B cell (primary cell): ENCODE measurements at regions not wholly inside any gene's neighbourhood (a gene's known extent, or its start where the extent isn't known, plus 50 kb on each side); places are given as distances from the start of the nearest gene placed in this dataset.

Experiments
- CTCF ChIP-seq: fragments of 200-600 bp; IDR thresholded peaks from one replicate; pipeline ENCODE4 v1.8.0; 2022; ENCODE audit warnings: antibody characterized with exemption, mild to moderate bottlenecking
- EZH2 ChIP-seq: IDR thresholded peaks from 2 replicates; pipeline ENCODE4 v1.6.1; 2012; ENCODE audit warnings: borderline replicate concordance, low read depth, mild to moderate bottlenecking, moderate library complexity, low read length; ENCODE audit not compliant: insufficient read depth, poor library complexity, severe bottlenecking

DNA sequence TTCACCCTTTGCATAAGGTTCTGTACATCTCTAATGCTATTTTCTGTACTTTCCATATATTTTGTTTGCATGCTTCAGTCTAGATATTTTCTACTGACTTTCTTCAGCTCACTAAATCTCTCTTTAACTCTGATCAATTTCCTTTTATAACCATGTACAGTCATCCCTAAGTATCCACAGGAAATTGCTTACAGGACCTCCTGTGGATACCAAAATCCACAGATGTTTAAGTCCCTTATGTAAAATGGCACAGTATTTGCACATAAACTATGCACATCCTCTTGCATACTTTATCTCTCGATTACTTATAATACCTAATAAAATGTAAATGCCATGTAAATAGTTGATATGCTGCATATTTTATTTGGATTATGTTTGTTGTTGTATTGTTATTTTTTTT lies 442.1 kb downstream of the TLE4 start:
- TF ChIP-seq CTCF (no peak), EZH2 (no peak)
